ENCODE measurements at regions not wholly inside any gene's neighbourhood (a gene's known extent, or its start where the extent isn't known, plus 50 kb on each side); places are given as distances from the start of the nearest gene placed in this dataset.

GRCh38 chr12:24617471-24617870, 331.4 kb downstream of the BCAT1 start:
- no peak for TF ChIP-seq CTCF (IDR thresholded peaks at IDR 0.05; ENCODE audit: insufficient read depth, low read depth, low read length)
- no peak overlapping the region for H3K4me3 ChIP-seq (ENCODE audit: low read depth, low read length)
- peak; percentile 34 for DNase-seq (ENCODE audit: low read depth)

GRCh38 chr12:24615967-24616411, 332.9 kb downstream of the BCAT1 start:
- H3K4me3 ChIP-seq (ENCODE audit: low read depth, low read length), result no peak overlapping the region
- peak; percentile 76 for DNase-seq (ENCODE audit: low read depth)
- no peak for TF ChIP-seq CTCF (IDR thresholded peaks at IDR 0.05; ENCODE audit: insufficient read depth, low read depth, low read length)

GRCh38 chr12:24608637-24609285, 340.1 kb downstream of the BCAT1 start:
- DNase-seq (ENCODE audit: low read depth), result peak; percentile 36
- no peak overlapping the region for H3K4me3 ChIP-seq (ENCODE audit: low read depth, low read length)
- TF ChIP-seq CTCF (IDR thresholded peaks at IDR 0.05; ENCODE audit: insufficient read depth, low read depth, low read length), result no peak

GRCh38 chr12:24608108-24608507, 340.8 kb downstream of the BCAT1 start:
- H3K4me3 ChIP-seq (ENCODE audit: low read depth, low read length), result no peak overlapping the region
- DNase-seq (ENCODE audit: low read depth), result no peak
- no peak for TF ChIP-seq CTCF (IDR thresholded peaks at IDR 0.05; ENCODE audit: insufficient read depth, low read depth, low read length)

- DNase-seq (ENCODE audit: low read depth), result no peak
- no peak for TF ChIP-seq CTCF (IDR thresholded peaks at IDR 0.05; ENCODE audit: insufficient read depth, low read depth, low read length)
- no peak overlapping the region for H3K4me3 ChIP-seq (ENCODE audit: low read depth, low read length)
These were observed 343.0 kb downstream of the BCAT1 start for GRCh38 chr12:24605916-24606315.

GRCh38 chr12:24605466-24605865, 343.4 kb downstream of the BCAT1 start:
- no peak for DNase-seq (ENCODE audit: low read depth)
- no peak for TF ChIP-seq CTCF (IDR thresholded peaks at IDR 0.05; ENCODE audit: insufficient read depth, low read depth, low read length)
- H3K4me3 ChIP-seq (ENCODE audit: low read depth, low read length), result no peak overlapping the region

GRCh38 chr12:24603371-24603770, 345.5 kb downstream of the BCAT1 start:
- no peak overlapping the region for H3K4me3 ChIP-seq (ENCODE audit: low read depth, low read length)
- no peak for TF ChIP-seq CTCF (IDR thresholded peaks at IDR 0.05; ENCODE audit: insufficient read depth, low read depth, low read length)
- no peak for DNase-seq (ENCODE audit: low read depth)

All from fibroblast of villous mesenchyme (primary cell).